Activated CD4-positive, alpha-beta T cell treated with anti-CD3 and anti-CD28 coated beads, Interleukin-2, amount 10 ng/mL, durations not matched to agents 7 days and 5 days (primary cell): ENCODE measurements at regions not wholly inside any gene's neighbourhood (a gene's known extent, or its start where the extent isn't known, plus 50 kb on each side); places are given as distances from the start of the nearest gene placed in this dataset.
"Not testable (repeated sequence)": the region's sequence is repeated elsewhere in the genome, so short reads cannot be mapped to it uniquely, and the experiment has no call there.

Experiments
- CTCF ChIA-PET: fragments of 350-600 bp; sonication (Branson Sonifier 250); formaldehyde crosslinking; loops from one replicate; lab custom pipeline; 2021; ENCODE audit warnings: antibody characterized with exemption; lab: Charles Lee
- POLR2A ChIA-PET: fragments of 350-600 bp; sonication (Branson Sonifier 250); formaldehyde crosslinking; loops from one replicate; lab custom pipeline; 2021; ENCODE audit warnings: antibody characterized with exemption; lab: Charles Lee
- DNase-seq: peaks from one replicate; pipeline ENCODE4 v3.0.0-alpha.2; 2020
- H3K27ac Mint-ChIP-seq: one replicate; pipeline ENCODE4 v1.8.0; 2021; ENCODE audit warnings: mild to moderate bottlenecking, moderate library complexity, mixed read lengths
- H3K27me3 Mint-ChIP-seq: one replicate; pipeline ENCODE4 v1.8.0; 2021; ENCODE audit warnings: mixed read lengths
- H3K36me3 Mint-ChIP-seq: one replicate; pipeline ENCODE4 v1.8.0; 2021; ENCODE audit warnings: low read depth, mixed read lengths
- H3K4me1 Mint-ChIP-seq: one replicate; pipeline ENCODE4 v1.8.0; 2021; ENCODE audit warnings: mixed read lengths
- H3K4me3 Mint-ChIP-seq: one replicate; pipeline ENCODE4 v1.8.0; 2021; ENCODE audit warnings: mild to moderate bottlenecking, moderate library complexity, mixed read lengths
- H3K9me3 Mint-ChIP-seq: one replicate; pipeline ENCODE4 v1.8.0; 2021; ENCODE audit warnings: mixed read lengths

DNA sequence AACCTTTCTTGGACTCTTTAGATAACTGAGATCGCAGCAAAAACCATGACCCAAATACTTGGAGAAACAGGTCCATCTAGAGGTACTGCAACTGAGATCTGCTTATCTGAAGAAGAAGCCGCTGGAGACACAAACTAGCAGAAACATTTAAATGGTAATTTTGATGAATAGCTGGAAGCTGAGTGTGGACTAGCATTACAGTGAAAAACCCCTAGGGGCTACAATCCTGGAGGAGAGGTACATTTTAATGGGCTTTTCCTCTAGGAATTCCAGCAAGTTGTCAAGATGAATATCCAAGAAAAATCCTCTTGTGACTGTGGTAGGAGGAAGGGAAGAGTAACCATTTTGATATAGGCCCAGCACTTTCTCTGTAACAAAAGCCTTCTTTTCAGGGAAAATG lies 592.5 kb upstream of the GRIA3 start:
- no peak for DNase-seq

DNA sequence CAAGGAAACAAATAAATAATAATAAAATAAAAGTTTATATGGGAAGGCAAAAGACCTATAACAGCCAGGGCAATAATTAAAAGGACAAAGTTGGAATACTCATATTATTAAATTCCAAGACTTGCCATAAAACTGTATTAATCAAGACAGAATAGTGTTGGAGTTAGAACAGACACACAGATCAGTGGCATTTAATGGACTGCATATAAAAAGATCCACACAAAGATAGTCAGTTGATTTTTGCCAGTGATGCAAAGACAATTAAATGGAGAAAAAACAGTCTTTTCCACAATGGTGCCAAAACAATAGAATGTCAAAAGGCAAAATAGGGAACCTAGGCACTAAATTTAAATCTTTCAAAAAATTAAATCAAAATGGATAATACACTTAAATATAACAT lies 587.1 kb upstream of the GRIA3 start:
- no peak for DNase-seq
- POLR2A ChIA-PET, result no interaction called here
- CTCF ChIA-PET, result no interaction called here
- H3K27me3 Mint-ChIP-seq, result no peaks in the 10 kb centered on the region
- no peak overlapping the region for H3K4me3 Mint-ChIP-seq
- H3K36me3 Mint-ChIP-seq, result no peaks in the 10 kb centered on the region
- H3K27ac Mint-ChIP-seq, result no peak overlapping the region
- no peaks in the 10 kb centered on the region for H3K9me3 Mint-ChIP-seq
- H3K4me1 Mint-ChIP-seq, result no peaks in the 10 kb centered on the region

More for the DNA sequence above, 592.5 kb upstream of the GRIA3 start:
- CTCF ChIA-PET, result no interaction called here
- Mint-ChIP-seq H3K4me1 (no peaks in the 10 kb centered on the region), H3K27ac (no peak overlapping the region), H3K4me3 (no peak overlapping the region), H3K36me3 (no peaks in the 10 kb centered on the region), H3K27me3 (no peaks in the 10 kb centered on the region), H3K9me3 (no peaks in the 10 kb centered on the region)
- POLR2A ChIA-PET, result no interaction called here

GRCh38 chrX:122622795-122623194 lies 561.3 kb upstream of the GRIA3 start:
- no peaks in the 10 kb centered on the region for H3K4me1 Mint-ChIP-seq
- no peaks in the 10 kb centered on the region for H3K36me3 Mint-ChIP-seq
- no peaks in the 10 kb centered on the region for H3K27me3 Mint-ChIP-seq
- H3K4me3 Mint-ChIP-seq, result no peak overlapping the region
- no peak overlapping the region for H3K27ac Mint-ChIP-seq
- CTCF ChIA-PET, result no interaction called here
- POLR2A ChIA-PET, result no interaction called here
- DNase-seq, result no peak
- H3K9me3 Mint-ChIP-seq, result peaks cover 3% of the 10 kb centered on the region

DNA sequence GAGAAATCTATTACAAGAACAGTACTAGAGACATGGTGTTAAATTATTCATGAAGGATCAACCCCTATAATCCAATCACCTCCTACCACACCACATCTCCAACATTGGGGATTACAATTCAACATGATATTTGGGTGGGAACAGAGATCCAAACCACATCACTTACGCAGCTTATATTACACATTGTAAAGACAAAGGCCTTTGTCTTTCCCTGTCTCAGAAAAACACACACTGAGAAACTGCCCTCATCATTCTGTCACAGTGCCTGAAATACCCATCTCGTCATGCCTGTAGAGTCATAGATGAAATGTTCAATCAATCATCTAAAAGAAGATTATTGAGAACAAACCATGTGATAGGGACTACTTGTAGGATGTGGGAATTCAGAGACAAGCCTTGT lies 558.8 kb upstream of the GRIA3 start:
- CTCF ChIA-PET, result no interaction called here
- Mint-ChIP-seq H3K27me3 (no peaks in the 10 kb centered on the region), H3K4me3 (no peak overlapping the region), H3K36me3 (no peaks in the 10 kb centered on the region), H3K4me1 (no peaks in the 10 kb centered on the region), H3K27ac (no peak overlapping the region), H3K9me3 (no peaks in the 10 kb centered on the region)
- POLR2A ChIA-PET, result no interaction called here
- DNase-seq, result no peak

- CTCF ChIA-PET, result no interaction called here
- Mint-ChIP-seq H3K27me3 (no peaks in the 10 kb centered on the region), H3K27ac (no peak overlapping the region), H3K4me3 (no peak overlapping the region), H3K36me3 (no peaks in the 10 kb centered on the region), H3K4me1 (no peaks in the 10 kb centered on the region), H3K9me3 (no peaks in the 10 kb centered on the region)
- POLR2A ChIA-PET, result no interaction called here
- no peak for DNase-seq
Observed at GRCh38 chrX:122625821-122626220, 558.3 kb upstream of the GRIA3 start.

DNA sequence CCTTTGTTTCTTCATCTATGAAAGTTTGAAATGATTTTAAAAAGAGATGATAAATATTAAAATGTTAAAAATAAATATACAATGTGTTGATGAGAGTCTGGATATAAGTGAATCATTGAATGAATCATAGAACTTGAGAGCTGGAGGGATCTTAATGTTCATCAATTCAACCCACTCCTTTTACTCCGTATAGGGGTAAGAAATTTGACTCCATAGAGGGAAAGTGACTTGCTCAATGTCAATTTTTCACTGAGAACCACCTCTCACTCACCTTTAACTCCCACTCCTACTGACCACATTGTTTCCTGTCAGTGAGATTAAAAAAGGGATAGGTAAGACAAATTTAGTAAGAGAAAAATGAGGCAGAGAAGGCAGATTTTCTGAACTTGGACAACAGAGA lies 557.2 kb upstream of the GRIA3 start:
- Mint-ChIP-seq H3K4me1 (no peaks in the 10 kb centered on the region), H3K27ac (no peak overlapping the region), H3K4me3 (no peak overlapping the region), H3K9me3 (no peaks in the 10 kb centered on the region), H3K36me3 (no peaks in the 10 kb centered on the region), H3K27me3 (no peaks in the 10 kb centered on the region)
- CTCF ChIA-PET, result no interaction called here
- POLR2A ChIA-PET, result no interaction called here
- DNase-seq, result no peak

DNA sequence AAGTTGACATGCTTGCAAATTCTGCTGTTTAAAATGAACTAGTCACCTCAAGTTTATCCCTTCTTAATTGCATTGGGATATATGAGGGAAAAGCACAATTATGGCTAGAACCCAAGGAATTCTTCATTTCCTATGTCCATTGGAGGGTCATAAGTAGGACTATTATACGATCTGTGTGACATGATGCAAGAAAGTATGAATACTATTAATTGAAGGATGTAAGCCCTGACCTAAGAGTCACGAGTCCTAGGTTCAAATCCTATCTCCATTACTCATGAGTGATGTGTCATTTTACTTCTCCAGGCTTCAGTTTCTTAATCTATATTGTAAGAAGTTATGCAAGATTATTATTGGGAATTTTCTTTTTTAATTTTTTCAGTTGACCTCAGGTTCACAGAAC lies 542.9 kb upstream of the GRIA3 start:
- H3K4me3 Mint-ChIP-seq, result no peak overlapping the region
- H3K4me1 Mint-ChIP-seq, result no peaks in the 10 kb centered on the region
- no peaks in the 10 kb centered on the region for H3K36me3 Mint-ChIP-seq
- no peak overlapping the region for H3K27ac Mint-ChIP-seq
- ChIA-PET CTCF (no interaction called here), POLR2A (no interaction called here)
- DNase-seq, result no peak
- H3K9me3 Mint-ChIP-seq, result no peaks in the 10 kb centered on the region
- no peaks in the 10 kb centered on the region for H3K27me3 Mint-ChIP-seq

DNA sequence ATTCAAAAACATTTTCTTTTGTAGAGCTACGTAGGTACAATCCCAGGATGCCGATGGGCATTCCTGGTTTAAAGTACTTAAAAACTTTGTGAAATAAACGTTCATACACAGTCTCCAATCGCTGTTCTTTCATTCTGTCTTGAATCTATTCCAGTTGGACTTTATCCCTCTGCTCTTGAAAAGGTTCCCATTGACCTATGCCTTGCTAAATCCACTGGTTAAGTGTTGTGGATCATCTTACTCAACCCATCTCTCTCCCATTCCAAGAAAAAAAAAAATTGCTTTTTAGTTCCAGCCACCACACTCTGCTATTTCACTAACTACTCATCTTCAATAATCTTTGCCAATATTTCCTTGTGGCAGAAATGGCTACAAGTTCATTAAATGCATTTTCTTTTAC lies 542.3 kb upstream of the GRIA3 start:
- no peak for DNase-seq
- H3K4me3 Mint-ChIP-seq, result no peak overlapping the region
- no peaks in the 10 kb centered on the region for H3K36me3 Mint-ChIP-seq
- POLR2A ChIA-PET, result no interaction called here
- CTCF ChIA-PET, result no interaction called here
- no peaks in the 10 kb centered on the region for H3K4me1 Mint-ChIP-seq
- H3K9me3 Mint-ChIP-seq, result no peaks in the 10 kb centered on the region
- no peaks in the 10 kb centered on the region for H3K27me3 Mint-ChIP-seq
- no peak overlapping the region for H3K27ac Mint-ChIP-seq

- POLR2A ChIA-PET, H3K4me3 Mint-ChIP-seq, H3K27ac Mint-ChIP-seq, DNase-seq, CTCF ChIA-PET, H3K27me3 Mint-ChIP-seq, H3K9me3 Mint-ChIP-seq, H3K4me1 Mint-ChIP-seq, H3K36me3 Mint-ChIP-seq: not testable (repeated sequence)
Observed at GRCh38 chrX:122655256-122655655, 528.8 kb upstream of the GRIA3 start.

GRCh38 chrX:122666601-122667000 lies 517.5 kb upstream of the GRIA3 start:
- ChIA-PET POLR2A (no interaction called here), CTCF (no interaction called here)
- H3K36me3 Mint-ChIP-seq, result no peaks in the 10 kb centered on the region
- no peaks in the 10 kb centered on the region for H3K4me1 Mint-ChIP-seq
- no peak overlapping the region for H3K27ac Mint-ChIP-seq
- H3K4me3 Mint-ChIP-seq, result no peak overlapping the region
- peaks cover 2% of the 10 kb centered on the region for H3K9me3 Mint-ChIP-seq
- H3K27me3 Mint-ChIP-seq, result no peaks in the 10 kb centered on the region
- no peak for DNase-seq

- Mint-ChIP-seq H3K27me3 (no peaks in the 10 kb centered on the region), H3K9me3 (peaks cover 2% of the 10 kb centered on the region), H3K36me3 (no peaks in the 10 kb centered on the region), H3K4me1 (no peaks in the 10 kb centered on the region), H3K27ac (no peak overlapping the region), H3K4me3 (no peak overlapping the region)
- DNase-seq, result no peak
- ChIA-PET POLR2A (no interaction called here), CTCF (no interaction called here)
Observed at GRCh38 chrX:122667667-122668066, 516.4 kb upstream of the GRIA3 start.

DNA sequence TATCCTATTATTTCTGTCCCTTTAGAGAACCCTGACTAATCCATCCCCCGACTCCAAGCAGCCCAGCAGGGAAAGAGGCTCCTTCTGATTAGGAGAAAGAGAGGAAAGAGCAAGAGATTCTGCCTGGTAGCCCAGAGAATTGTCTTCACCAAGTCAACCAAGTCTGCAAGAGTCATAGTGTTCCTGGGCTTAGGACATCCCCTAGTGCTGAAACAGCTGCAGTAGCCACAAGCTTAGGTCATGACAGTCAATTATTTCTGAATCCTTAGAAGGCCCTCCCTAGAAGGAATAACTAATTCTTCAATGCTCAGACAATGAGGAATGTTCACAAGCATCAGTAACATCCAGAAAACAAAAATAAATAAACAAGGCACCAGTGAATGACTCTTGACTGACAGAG lies 480.3 kb upstream of the GRIA3 start:
- no peak overlapping the region for H3K27ac Mint-ChIP-seq
- CTCF ChIA-PET, result no interaction called here
- H3K27me3 Mint-ChIP-seq, result no peaks in the 10 kb centered on the region
- no peak overlapping the region for H3K4me3 Mint-ChIP-seq
- peaks cover 2% of the 10 kb centered on the region for H3K9me3 Mint-ChIP-seq
- H3K4me1 Mint-ChIP-seq, result no peaks in the 10 kb centered on the region
- POLR2A ChIA-PET, result no interaction called here
- H3K36me3 Mint-ChIP-seq, result no peaks in the 10 kb centered on the region
- DNase-seq, result no peak

DNA sequence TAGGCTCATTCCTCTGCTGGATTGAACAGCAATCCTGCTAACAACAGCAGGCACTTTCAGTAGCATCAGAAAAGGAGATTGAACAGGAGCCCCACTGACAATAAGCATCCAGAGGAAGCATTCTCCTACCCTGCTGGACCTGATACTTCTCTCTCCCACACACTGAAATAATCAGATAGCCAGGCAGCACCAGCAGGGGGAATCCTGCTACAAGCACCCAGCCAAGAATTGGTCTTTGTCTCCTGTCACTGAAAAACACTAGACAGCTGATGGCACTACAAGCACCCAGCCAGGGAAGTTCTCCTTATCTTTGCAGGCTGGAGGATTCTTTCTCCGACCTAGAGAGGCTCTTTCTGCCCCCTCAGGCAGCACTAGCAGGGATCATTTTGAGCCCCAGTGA lies 444.3 kb upstream of the GRIA3 start:
- no peaks in the 10 kb centered on the region for H3K36me3 Mint-ChIP-seq

GRCh38 chrX:122770581-122770980 lies 413.5 kb upstream of the GRIA3 start:
- H3K9me3 Mint-ChIP-seq, result peaks cover 2% of the 10 kb centered on the region
- POLR2A ChIA-PET, result no interaction called here
- H3K4me1 Mint-ChIP-seq, result no peaks in the 10 kb centered on the region
- H3K4me3 Mint-ChIP-seq, result no peak overlapping the region
- no peaks in the 10 kb centered on the region for H3K27me3 Mint-ChIP-seq
- H3K27ac Mint-ChIP-seq, result no peak overlapping the region
- CTCF ChIA-PET, result no interaction called here
- no peaks in the 10 kb centered on the region for H3K36me3 Mint-ChIP-seq
- no peak for DNase-seq

More for the DNA sequence above, 444.3 kb upstream of the GRIA3 start:
- H3K27ac Mint-ChIP-seq, result no peak overlapping the region
- H3K27me3 Mint-ChIP-seq, result no peaks in the 10 kb centered on the region
- H3K4me3 Mint-ChIP-seq, result no peak overlapping the region
- DNase-seq, result no peak
- POLR2A ChIA-PET, result no interaction called here
- no peaks in the 10 kb centered on the region for H3K9me3 Mint-ChIP-seq
- H3K4me1 Mint-ChIP-seq, result no peaks in the 10 kb centered on the region
- CTCF ChIA-PET, result no interaction called here
